ENCODE measurements at regions not wholly inside any gene's neighbourhood (a gene's known extent, or its start where the extent isn't known, plus 50 kb on each side); places are given as distances from the start of the nearest gene placed in this dataset.

DNA sequence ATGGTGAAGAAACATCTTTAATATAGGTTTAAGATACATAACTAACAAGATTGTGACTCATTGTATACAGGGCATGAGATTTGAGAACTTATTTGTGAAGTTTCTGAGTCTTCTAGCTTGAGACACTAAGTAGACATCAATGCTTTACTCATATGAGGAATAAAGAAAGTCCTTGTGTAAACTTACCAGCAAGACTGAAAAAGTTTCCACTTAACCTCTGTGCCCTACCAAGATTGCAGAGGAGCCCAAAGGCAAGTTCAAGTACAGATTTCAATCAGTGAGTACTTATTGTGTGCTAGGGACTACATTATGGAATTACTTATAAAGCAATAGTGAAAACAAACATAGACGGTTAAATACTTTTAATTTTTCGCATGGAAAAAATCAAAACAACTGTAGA is 1041.2 kb upstream of the CELF4 start:
- no peak for DNase-seq (ENCODE audit: low read depth in 2 of 2)

DNA sequence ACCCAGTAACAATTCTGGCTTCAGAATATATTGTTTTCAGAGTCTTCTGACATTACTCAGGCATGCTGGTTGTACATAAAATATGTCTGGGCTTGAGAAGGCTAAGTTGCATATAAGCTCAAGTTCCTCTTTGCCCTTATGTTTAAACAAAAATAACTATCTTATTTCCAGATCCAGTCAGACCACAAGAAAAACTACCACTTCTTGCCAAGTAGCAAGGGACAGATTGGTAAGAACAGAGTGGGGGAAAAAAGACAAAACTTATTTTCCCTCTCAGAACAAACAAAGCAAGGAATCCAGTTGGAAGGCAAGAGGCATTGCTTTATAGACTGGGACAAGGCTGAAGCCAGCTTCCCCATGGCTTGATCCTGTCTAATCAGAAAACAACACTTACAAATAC is 1036.7 kb upstream of the CELF4 start:
- no peak for DNase-seq (ENCODE audit: low read depth in 2 of 2)

DNA sequence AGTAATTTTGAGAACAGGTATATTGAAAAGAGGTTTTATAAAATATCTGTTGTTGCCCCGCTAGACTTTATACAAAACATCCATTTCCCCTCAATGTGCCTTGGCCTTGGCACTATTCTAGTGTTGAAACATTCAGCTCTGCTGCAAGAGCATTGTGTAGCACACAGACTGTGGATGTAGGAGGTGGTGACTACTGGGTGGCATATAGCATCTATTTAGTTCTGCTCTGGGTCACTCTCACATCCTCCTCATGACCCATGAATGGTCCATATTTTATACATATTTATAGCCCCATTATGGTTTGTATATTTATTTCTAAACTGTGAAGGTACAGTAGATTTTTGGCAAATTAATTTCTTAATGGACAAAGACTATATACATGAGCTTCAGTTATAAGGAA is 1022.0 kb upstream of the CELF4 start:
- DNase-seq (ENCODE audit: low read depth in 2 of 2): no peak

DNA sequence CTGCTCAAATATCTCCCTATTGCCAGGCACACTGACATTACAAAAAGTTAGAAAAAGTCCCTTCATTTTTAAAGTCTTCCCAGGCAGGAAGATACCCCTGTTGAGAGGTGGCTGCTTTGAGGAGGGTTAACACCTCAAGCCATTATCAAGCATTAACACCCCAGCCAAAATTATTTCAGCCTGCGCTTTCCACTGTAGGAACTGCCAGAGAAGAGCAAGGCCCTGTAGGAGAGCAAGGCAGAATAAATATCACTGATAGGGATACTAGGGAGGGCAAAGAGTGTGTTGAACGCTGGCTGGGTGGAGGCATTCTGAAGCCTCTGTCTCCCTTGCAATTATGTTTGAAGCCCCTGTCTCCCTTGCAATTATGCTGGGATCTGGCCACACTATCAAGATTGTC is 1020.7 kb upstream of the CELF4 start:
- DNase-seq (ENCODE audit: low read depth in 2 of 2): no peak

DNA sequence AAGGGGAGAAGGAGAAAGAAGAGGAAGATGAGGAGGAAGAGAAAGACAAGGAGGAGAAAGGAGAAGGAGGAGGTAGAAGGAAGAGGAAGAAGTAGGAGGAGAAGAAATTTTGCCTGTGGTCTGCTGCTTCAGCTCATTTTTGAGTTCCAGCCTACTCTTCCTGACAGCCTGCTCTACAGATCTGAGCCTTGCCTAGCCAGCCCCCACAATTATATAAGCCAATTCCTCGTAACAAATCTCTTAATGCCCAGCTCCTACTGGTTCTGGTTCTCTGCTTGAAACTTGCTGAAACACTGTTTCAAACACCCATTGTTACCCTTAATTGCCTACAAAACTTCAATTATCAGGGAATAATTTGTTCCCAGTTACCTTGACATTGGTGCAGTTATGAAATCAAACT is 1014.2 kb upstream of the CELF4 start:
- no peak for DNase-seq (ENCODE audit: low read depth in 2 of 2)

DNA sequence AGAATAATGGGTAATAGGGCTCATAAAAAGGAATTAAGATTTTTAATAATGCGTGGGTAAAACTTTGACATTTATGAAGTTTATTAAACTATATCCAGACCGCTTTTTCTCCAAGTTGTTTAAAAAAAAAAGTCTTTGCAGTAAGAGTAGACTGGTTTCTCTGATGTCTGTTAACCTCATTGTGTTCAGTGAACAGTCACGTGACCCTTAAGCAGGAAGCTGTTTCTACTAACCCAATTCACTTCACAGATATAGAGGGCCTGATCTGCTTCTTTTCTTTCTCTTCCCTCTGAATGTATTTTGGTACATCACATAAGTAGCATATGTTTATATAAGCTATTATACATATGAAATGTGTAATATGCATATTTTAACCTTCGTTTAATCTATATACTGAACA is 1011.3 kb upstream of the CELF4 start:
- DNase-seq (ENCODE audit: low read depth in 2 of 2): no peak

DNA sequence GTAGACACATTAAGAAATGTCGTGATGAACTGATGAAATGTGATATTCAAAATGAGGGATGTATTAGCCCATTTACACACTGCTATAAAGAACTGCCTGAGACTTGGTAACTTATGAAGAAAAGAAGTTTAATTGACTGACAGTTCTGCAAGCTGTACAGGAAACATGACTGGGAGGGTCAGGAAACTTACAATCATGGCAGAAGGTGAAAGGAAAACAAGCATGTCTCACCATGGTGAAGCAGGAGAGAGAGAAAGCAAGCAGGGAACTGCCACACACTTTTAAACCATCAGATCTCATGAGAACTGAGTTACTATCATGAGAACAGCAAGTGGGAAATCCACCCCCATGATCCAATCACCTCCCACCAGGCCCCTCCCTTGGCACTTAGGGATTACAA is 1010.8 kb upstream of the CELF4 start:
- no peak for DNase-seq (ENCODE audit: low read depth in 2 of 2)

DNA sequence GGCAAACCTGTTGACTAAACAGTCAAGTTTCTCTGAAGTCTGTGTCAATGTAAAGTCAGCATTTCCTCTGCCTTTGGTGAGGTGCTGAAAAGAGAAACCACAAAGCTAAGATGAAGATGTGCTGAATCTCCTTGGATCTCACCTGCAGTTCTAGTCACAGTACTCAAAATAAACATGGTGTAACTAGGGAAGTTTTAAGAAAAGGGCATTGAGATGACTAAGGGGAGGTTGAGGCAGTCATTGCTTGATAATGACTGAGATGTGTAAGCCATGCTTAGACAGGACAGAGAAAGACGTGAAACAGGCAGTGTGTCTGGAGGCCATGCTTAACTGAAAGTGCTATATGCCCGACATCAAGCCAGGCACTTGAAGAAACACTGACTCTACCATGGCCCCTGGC is 1010.0 kb upstream of the CELF4 start:
- DNase-seq (ENCODE audit: low read depth in 2 of 2): no peak

DNA sequence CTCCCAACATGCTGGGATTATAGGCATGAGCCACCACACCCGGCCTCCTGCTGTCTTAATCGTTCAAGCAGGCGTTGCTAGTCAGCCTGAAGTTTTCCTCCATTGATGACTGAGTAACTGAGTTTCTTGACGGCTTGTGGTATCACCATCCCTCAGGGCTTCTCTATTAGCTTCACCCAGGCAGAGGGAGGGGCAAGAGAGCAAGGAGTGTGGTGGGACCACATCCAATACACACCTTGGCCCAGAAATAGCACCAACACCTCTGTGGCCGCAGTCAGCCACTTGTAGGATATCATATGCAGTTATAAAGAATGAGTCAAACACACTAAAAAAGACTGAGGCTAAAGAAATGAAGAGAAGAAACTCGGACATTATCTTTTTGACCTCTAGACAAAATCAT is 1009.4 kb upstream of the CELF4 start:
- no peak for DNase-seq (ENCODE audit: low read depth in 2 of 2)

DNA sequence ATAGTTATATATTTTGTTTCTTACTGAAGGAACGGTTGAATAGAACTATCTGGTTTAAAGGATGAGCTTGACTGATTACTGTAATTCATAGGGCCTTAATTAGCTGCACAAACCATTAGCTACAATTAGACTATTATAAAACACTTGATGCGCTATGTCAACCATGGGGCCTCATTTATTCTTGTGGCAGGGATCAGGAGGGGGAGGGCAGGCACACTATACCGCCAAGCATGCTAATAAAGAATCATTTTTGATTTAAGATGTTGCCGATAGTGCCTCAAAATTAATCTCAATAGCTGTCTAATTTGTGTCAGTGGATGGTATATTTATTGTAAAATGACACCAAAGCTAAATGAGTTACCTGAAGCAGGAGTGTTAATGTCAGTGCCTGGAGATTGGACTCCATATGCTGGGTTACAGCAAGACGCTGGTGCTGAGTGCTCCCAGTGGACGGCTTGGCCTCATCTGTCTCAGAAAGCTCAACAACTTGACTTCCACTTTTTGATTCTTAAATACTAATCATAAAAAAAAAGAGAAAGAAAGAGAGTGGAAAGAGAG is 1007.0 kb upstream of the CELF4 start:
- no peak for DNase-seq (ENCODE audit: low read depth in 2 of 2)

DNA sequence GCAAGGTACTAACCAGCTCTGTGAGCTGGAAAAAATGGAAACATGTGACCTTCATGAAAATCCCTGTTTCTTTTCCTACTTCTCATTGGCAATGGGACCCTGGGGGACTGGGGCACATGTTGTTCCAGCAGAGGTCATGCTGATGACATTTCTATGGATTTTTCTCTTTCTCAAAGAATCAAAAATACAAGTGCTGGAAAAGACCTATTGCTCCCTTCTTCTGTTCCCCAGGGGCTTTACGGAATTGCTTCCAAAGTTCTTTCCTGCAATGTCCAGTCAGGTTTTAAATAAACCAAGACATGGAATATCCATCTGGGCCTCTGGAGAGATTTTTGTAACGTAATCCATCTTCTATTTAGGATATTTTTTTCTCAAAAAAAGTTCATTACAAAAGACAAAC is 1006.1 kb upstream of the CELF4 start:
- DNase-seq (ENCODE audit: low read depth in 2 of 2): no peak

DNA sequence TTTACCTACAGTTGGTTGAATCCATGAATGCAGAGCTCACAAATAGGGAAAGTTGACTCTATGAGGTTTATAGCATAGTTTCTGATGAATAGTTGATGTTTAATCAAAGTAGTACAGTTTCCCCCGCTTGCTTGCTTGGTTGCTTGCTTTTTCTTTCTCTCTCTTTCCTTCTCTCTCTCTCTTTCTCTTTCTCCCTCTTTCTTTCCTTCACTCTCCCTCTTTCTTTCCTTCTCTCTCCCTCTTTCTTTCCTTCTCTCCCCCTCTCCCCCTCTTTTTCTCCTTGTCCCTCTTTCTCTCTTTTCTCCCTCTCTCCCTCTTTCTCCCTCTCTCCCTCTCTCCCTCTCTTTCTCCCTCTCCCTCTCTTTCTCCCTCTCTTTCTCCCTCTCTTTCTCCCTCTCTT is 999.9 kb upstream of the CELF4 start:
- no peak for DNase-seq (ENCODE audit: low read depth in 2 of 2)

DNA sequence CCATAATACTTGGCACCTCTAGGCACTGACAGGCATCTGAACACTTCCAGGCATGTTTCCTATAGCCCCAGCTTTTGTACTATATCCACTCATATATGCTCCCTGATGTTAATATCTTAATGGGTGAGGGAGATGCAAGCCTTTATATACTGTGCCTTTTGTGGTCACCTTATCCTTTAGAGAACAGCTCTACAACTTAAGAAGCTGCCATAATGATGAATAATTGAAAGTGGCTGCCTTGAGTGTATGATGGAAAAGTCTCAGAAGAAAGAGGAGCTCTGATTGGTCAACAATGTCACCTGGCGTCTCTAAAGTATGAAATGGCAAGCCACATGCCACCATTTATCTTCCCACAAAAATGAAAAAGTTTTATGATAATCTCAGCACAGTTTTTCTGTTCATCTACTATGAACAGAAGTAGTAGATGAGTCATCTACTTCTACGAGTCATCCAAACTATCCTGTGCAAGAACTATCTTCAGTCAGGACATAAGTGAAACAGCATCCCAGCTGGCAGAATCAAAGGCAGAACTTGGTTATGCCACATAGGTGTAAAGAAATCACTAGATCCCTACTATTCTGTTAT is 997.9 kb upstream of the CELF4 start:
- no peak for DNase-seq (ENCODE audit: low read depth in 2 of 2)

DNA sequence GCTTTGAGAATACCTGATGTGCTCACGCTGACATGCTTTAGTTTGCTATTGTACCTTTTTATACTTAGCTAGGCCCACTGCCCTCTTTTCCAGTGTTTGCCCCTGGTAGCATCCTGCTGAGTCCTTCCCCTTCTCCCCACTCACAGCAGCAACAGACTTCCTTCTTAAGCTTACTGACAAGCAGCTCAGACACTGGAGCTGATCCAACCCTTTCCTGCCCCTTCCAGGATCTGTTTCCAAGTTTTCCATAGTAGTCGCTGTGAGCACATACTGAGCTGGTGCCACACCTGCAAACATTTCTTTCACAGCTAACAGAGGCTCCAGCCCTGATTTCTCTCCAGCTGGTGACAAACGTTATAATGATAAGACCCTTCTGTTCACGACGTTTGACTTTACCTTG is 991.4 kb upstream of the CELF4 start:
- no peak for DNase-seq (ENCODE audit: low read depth in 2 of 2)

DNA sequence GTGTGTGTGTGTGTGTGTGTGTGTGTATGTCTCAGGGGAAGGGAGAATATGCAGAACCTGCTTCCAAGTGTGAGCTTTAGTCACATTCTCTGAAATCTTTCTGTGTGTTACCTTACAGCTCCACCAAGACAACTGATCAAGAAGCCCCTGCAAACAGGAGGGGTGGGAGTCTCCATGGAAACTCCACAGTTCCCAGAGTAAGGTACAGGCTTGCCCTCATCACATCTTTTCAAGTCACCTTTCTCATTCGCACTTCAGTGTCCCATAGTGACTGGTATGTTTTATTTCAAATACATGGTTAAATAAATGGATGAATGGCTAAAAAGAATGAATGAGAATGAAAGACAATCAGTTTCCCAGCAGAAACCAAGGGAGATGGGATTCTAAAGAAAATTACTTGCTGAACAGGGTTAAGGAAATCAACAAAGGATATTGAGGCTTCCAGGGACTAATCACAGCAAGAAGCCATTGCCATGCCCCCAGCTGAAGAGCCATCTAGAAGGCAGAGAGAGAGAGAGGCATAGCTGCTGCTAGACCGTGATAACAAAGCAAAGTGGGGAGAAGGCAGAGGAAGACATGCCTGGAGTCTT is 987.2 kb upstream of the CELF4 start:
- DNase-seq (ENCODE audit: low read depth in 2 of 2): no peak

DNA sequence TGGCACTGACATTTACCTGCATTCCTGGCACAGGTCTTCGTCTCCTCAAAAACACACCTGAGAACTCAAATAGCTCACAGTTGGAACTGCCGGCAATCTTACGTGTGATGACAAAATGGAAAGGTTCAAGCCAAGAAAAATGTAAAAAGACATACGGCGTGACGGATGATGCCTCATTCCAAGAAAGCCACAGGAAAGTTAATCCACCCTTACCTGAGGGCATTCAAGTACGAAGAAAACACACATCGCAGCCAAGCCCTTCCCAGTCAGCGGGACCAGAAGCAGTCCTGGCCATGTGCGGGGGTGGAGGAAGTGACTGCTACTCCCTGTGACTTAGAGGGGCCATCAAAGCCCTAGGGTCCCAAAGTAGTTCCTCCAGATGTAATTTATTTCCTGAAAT is 986.3 kb upstream of the CELF4 start:
- DNase-seq (ENCODE audit: low read depth in 2 of 2): no peak

DNA sequence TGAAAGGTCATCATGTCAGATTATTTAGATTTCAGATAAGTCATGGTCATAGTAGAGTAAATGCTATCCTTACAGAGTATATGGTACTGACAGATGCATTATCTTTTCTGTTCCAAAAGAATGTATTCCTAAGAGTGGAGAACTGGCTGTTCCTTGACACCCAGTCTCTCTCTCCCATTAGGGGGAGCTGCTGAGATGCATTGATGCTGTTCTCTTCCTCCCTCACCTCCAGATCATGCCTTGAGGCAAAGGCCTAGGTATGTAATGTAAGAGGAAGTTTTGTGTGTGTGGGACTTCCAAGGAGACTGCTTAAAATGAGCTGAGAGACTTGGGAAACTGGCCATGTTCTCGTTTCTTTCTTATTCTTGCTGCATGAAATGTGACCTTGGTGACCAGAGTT is 979.5 kb upstream of the CELF4 start:
- no peak for DNase-seq (ENCODE audit: low read depth in 2 of 2)

DNA sequence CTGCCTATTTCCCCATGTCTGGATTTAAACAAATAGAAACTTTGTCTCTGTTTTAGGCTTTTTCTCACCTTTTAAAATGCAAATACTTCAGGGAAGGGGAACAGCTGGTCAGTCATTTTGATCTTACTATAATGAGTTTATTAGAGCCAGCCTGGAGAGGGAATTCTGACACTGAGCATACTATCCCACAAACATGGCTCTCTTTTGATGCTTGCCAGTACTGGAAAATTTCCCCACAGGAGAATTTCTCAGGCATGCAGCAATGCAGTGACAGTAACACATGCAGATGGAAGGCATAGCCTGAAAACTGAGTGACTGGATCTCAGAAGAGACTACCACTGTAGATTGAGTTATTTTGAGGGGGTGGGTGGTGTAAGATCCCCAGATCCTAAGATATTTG is 974.3 kb upstream of the CELF4 start:
- DNase-seq (ENCODE audit: low read depth in 2 of 2): no peak

DNA sequence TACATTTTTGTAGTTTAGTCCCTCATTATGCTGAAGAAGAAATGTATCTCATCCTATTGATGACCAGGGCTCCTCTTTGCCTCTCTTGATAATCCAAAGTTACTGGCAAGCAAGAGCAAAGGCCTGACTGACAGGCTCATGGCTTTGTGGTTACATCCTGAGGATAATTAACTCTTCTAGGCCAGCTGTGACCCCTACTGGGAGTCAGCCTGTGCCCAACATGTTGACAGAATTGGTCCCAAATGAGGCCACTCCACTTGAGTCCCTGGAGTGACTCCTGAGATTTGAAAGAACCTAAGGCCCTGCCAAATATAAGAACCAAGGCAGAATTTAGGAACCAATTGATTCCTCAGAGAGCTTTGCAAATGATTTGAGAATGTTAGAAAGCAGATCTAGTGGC is 973.8 kb upstream of the CELF4 start:
- no peak for DNase-seq (ENCODE audit: low read depth in 2 of 2)

DNA sequence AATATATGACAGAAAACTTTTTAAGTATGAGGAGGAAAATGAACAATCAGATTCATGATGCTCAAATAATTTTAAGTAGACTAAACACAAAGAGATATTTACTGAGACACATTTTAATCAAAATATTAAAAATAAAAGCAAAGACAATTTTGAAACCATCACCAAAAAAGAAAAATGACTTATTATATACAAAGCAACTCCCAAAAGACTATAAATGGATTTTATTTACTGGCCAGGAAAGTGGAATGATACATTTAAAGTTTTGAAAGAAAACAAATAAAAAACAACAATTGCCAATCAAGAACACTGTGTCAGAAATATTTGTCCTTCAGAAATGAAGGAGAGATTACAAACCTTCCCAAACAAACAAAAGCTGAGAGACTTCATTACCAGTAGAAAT is 968.5 kb upstream of the CELF4 start:
- no peak for DNase-seq (ENCODE audit: low read depth in 2 of 2)

DNA sequence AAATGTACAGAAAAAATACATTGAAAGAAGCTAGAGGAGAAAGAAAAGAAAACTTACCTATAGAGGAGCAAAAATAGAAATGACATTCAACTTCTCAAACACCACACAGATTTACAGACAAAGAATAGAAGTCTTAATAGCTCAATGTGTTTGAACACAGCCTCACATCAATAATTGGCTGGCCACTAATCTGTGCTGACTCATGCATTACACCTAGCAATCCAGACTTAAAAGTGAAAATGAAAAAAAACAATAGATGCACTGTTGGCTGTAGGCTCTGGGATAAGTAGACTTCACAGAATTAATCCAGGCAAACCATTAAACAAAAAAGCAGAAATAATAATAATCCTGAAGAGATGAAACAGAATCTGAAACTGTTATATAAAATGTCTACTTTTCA is 961.3 kb upstream of the CELF4 start:
- DNase-seq (ENCODE audit: low read depth in 2 of 2): no peak

DNA sequence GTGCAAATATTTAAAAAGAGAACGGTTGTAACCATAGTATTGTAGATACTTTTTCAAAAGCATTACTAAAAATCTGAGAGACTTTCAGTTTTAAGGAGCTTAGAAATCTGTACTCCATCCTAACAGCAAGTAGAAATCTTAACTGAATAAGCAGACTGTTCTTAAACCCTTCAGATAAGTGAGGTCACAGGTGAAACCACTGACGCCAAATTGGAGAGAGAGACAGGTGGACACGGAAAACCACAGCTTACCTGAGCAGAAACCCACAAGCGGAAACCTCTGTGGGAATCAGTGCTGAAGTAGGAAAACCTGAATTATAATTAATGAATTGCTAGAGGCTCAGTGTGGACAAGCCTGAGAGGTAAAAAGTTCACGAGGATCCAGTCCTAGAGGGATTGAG is 959.4 kb upstream of the CELF4 start:
- no peak for DNase-seq (ENCODE audit: low read depth in 2 of 2)

DNA sequence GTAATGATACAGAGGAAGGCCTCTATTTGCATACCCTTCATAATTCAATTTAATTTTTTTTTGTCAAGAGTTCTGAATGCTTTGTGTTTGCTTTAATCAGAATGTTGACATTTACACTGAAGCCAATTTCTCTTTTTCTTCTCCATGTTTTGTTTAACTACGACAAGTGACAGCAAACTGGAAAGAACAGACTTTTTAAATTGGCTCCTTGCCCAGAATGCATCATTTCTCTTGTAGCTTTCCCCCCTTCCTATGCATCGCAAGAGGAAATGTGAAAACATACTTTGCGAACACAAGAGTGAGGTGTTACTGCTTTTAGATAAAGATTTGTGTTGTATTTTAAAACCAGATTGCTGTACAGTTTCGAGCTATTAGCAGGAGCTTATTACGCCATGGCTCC is 955.2 kb upstream of the CELF4 start:
- DNase-seq (ENCODE audit: low read depth in 2 of 2): no peak

DNA sequence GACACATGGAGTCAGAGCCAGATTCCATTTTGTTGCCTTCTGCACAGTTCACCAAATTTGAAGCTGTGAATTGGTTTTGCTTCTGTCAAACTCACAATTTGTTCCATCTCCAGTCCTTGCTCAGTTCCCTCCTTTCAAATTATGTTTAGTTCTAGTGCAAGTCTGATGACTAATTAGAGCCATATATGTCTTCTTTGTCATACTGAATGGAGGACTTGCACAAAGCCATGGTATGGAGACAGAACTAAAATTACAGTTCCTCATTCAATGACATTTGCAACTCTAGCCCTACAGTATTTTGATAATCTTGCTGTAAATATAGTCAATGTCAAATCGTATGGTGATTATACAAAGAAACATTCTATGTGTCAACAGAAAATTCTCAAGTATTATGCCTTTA is 936.9 kb upstream of the CELF4 start:
- no peak for DNase-seq (ENCODE audit: low read depth in 2 of 2)

Data from stimulated activated CD4-positive, alpha-beta T cell treated with anti-CD3 and anti-CD28 coated beads, Interleukin-1b, Interleukin-23, amount 100 ng/mL, for 1 hour (primary cell).